ENCODE measurements at regions not wholly inside any gene's neighbourhood (a gene's known extent, or its start where the extent isn't known, plus 50 kb on each side); places are given as distances from the start of the nearest gene placed in this dataset.

DNA sequence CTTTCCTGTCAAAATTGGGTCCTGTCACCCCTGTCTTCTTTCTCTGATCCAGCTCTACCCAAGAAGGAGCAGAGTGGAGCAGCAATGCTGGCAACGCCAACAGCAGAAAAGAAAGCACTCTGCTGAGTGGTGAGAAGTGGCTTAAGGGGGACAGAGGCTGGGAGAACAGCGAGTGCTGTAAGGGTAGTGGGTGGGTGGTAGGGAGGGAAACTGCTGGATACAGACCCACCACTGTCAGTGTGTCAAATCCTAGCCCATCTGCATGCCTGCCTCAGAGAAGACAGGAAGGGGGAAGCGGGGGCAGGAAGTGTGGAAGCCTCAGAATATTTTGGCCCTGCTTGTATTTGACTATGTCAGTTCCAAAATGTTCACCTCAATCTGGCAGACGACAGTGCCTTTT, 170.4 kb upstream of the MAST4 start:
- TF ChIP-seq, protein P1, sequence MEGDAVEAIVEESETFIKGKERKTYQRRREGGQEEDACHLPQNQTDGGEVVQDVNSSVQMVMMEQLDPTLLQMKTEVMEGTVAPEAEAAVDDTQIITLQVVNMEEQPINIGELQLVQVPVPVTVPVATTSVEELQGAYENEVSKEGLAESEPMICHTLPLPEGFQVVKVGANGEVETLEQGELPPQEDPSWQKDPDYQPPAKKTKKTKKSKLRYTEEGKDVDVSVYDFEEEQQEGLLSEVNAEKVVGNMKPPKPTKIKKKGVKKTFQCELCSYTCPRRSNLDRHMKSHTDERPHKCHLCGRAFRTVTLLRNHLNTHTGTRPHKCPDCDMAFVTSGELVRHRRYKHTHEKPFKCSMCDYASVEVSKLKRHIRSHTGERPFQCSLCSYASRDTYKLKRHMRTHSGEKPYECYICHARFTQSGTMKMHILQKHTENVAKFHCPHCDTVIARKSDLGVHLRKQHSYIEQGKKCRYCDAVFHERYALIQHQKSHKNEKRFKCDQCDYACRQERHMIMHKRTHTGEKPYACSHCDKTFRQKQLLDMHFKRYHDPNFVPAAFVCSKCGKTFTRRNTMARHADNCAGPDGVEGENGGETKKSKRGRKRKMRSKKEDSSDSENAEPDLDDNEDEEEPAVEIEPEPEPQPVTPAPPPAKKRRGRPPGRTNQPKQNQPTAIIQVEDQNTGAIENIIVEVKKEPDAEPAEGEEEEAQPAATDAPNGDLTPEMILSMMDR (IDR thresholded peaks at IDR 0.05) = no peak
- TF ChIP-seq POLR2AphosphoS5 (IDR thresholded peaks at IDR 0.05) (no peak), POLR2A (IDR thresholded peaks at IDR 0.05) (no peak), EP300 (IDR thresholded peaks at IDR 0.05) (no peak)

Data from stomach (tissue), 4 donors.